Activated naive CD8-positive, alpha-beta T cell treated with anti-CD3 and anti-CD28 coated beads for 36 hours (primary cell): ENCODE measurements at regions not wholly inside any gene's neighbourhood (a gene's known extent, or its start where the extent isn't known, plus 50 kb on each side); places are given as distances from the start of the nearest gene placed in this dataset.
A peak's percentile ranks its signal among the peaks of the same experiment; 100 is the strongest.
"Not testable (repeated sequence)": the region's sequence is repeated elsewhere in the genome, so short reads cannot be mapped to it uniquely, and the experiment has no call there.

Experiments
- DNase-seq: peaks from one replicate; pipeline ENCODE4 v3.0.0; 2021
- H3K27ac Mint-ChIP-seq: one replicate; pipeline ENCODE4 v1.8.0; 2022; ENCODE audit warnings: mild to moderate bottlenecking, moderate library complexity, mixed read lengths
- H3K27me3 Mint-ChIP-seq: one replicate; pipeline ENCODE4 v1.8.0; 2022; ENCODE audit warnings: mild to moderate bottlenecking, mixed read lengths
- H3K36me3 Mint-ChIP-seq: one replicate; pipeline ENCODE4 v1.8.0; 2021; ENCODE audit warnings: mild to moderate bottlenecking, mixed read lengths
- H3K4me1 Mint-ChIP-seq: one replicate; pipeline ENCODE4 v1.8.0; 2021; ENCODE audit warnings: mixed read lengths
- H3K4me3 Mint-ChIP-seq: one replicate; pipeline ENCODE4 v1.8.0; 2022; ENCODE audit warnings: mild to moderate bottlenecking, moderate library complexity, mixed read lengths
- H3K9me3 Mint-ChIP-seq: one replicate; pipeline ENCODE4 v1.8.0; 2022; ENCODE audit warnings: mixed read lengths

GRCh38 chr9:19931098-19931890 is 142.5 kb upstream of the SLC24A2 start:
- Mint-ChIP-seq H3K27ac (no peak overlapping the region), H3K9me3 (no peaks in the 10 kb centered on the region), H3K4me3 (no peak overlapping the region), H3K27me3 (peaks cover 26% of the 10 kb centered on the region), H3K36me3 (no peaks in the 10 kb centered on the region), H3K4me1 (peaks cover 10% of the 10 kb centered on the region)
- DNase-seq = no peak

GRCh38 chr9:19927560-19927959 is 138.7 kb upstream of the SLC24A2 start:
- no peak for DNase-seq
- no peak overlapping the region for H3K27ac Mint-ChIP-seq
- H3K9me3 Mint-ChIP-seq = no peaks in the 10 kb centered on the region
- H3K4me1 Mint-ChIP-seq = peaks cover 12% of the 10 kb centered on the region
- H3K36me3 Mint-ChIP-seq = no peaks in the 10 kb centered on the region
- H3K4me3 Mint-ChIP-seq = no peak overlapping the region
- H3K27me3 Mint-ChIP-seq = peaks cover 9% of the 10 kb centered on the region

- no peaks in the 10 kb centered on the region for H3K9me3 Mint-ChIP-seq
- no peaks in the 10 kb centered on the region for H3K36me3 Mint-ChIP-seq
- H3K27ac Mint-ChIP-seq = no peak overlapping the region
- peaks cover 8% of the 10 kb centered on the region for H3K27me3 Mint-ChIP-seq
- no peak for DNase-seq
- H3K4me3 Mint-ChIP-seq = no peak overlapping the region
- H3K4me1 Mint-ChIP-seq = peaks cover 12% of the 10 kb centered on the region
Measured at GRCh38 chr9:19926774-19927173, 137.9 kb upstream of the SLC24A2 start.

- Mint-ChIP-seq H3K4me1 (peaks cover 12% of the 10 kb centered on the region), H3K27me3 (peaks cover 8% of the 10 kb centered on the region), H3K27ac (peak overlapping the region; percentile 78), H3K36me3 (no peaks in the 10 kb centered on the region), H3K4me3 (peak overlapping the region; percentile 71), H3K9me3 (no peaks in the 10 kb centered on the region)
- DNase-seq = peak; percentile 79
Measured at GRCh38 chr9:19925674-19926503, 137.1 kb upstream of the SLC24A2 start.

- DNase-seq = no peak
- no peaks in the 10 kb centered on the region for H3K9me3 Mint-ChIP-seq
- peaks cover 11% of the 10 kb centered on the region for H3K4me1 Mint-ChIP-seq
- peaks cover 17% of the 10 kb centered on the region for H3K27me3 Mint-ChIP-seq
- H3K4me3 Mint-ChIP-seq = no peak overlapping the region
- no peak overlapping the region for H3K27ac Mint-ChIP-seq
- no peaks in the 10 kb centered on the region for H3K36me3 Mint-ChIP-seq
Measured at GRCh38 chr9:19924080-19924479, 135.2 kb upstream of the SLC24A2 start.

- Mint-ChIP-seq H3K4me1 (peaks cover 7% of the 10 kb centered on the region), H3K36me3 (no peaks in the 10 kb centered on the region), H3K27me3 (peaks cover 23% of the 10 kb centered on the region), H3K9me3 (no peaks in the 10 kb centered on the region), H3K27ac (no peak overlapping the region), H3K4me3 (no peak overlapping the region)
- no peak for DNase-seq
Measured at GRCh38 chr9:19922476-19923118, 133.8 kb upstream of the SLC24A2 start.

- Mint-ChIP-seq H3K27ac (no peak overlapping the region), H3K36me3 (no peaks in the 10 kb centered on the region), H3K4me3 (no peak overlapping the region), H3K9me3 (no peaks in the 10 kb centered on the region), H3K27me3 (peaks cover 23% of the 10 kb centered on the region), H3K4me1 (no peaks in the 10 kb centered on the region)
- no peak for DNase-seq
Measured at GRCh38 chr9:19920401-19920800, 131.6 kb upstream of the SLC24A2 start.

GRCh38 chr9:19918630-19919029 is 129.8 kb upstream of the SLC24A2 start:
- no peaks in the 10 kb centered on the region for H3K36me3 Mint-ChIP-seq
- no peaks in the 10 kb centered on the region for H3K9me3 Mint-ChIP-seq
- H3K27me3 Mint-ChIP-seq = peaks cover 19% of the 10 kb centered on the region
- no peak overlapping the region for H3K27ac Mint-ChIP-seq
- H3K4me1 Mint-ChIP-seq = no peaks in the 10 kb centered on the region
- no peak for DNase-seq
- H3K4me3 Mint-ChIP-seq = no peak overlapping the region

GRCh38 chr9:19914044-19914443 is 125.2 kb upstream of the SLC24A2 start:
- Mint-ChIP-seq H3K4me1 (no peaks in the 10 kb centered on the region), H3K4me3 (no peak overlapping the region), H3K36me3 (no peaks in the 10 kb centered on the region), H3K27ac (no peak overlapping the region), H3K27me3 (peaks cover 6% of the 10 kb centered on the region), H3K9me3 (no peaks in the 10 kb centered on the region)
- DNase-seq = no peak

- H3K9me3 Mint-ChIP-seq = no peaks in the 10 kb centered on the region
- no peak overlapping the region for H3K27ac Mint-ChIP-seq
- no peaks in the 10 kb centered on the region for H3K4me1 Mint-ChIP-seq
- DNase-seq = no peak
- H3K36me3 Mint-ChIP-seq = no peaks in the 10 kb centered on the region
- no peak overlapping the region for H3K4me3 Mint-ChIP-seq
- no peaks in the 10 kb centered on the region for H3K27me3 Mint-ChIP-seq
Measured at GRCh38 chr9:19913151-19913550, 124.3 kb upstream of the SLC24A2 start.

- Mint-ChIP-seq H3K4me1 (peaks cover 7% of the 10 kb centered on the region), H3K27ac (no peak overlapping the region), H3K9me3 (peaks cover 1% of the 10 kb centered on the region), H3K36me3 (no peaks in the 10 kb centered on the region), H3K27me3 (peaks cover 9% of the 10 kb centered on the region), H3K4me3 (no peak overlapping the region)
- no peak for DNase-seq
Measured at GRCh38 chr9:19903076-19903475, 114.2 kb upstream of the SLC24A2 start.

GRCh38 chr9:19901586-19901985 is 112.7 kb upstream of the SLC24A2 start:
- Mint-ChIP-seq H3K9me3 (no peaks in the 10 kb centered on the region), H3K4me3 (no peak overlapping the region), H3K27ac (no peak overlapping the region)

GRCh38 chr9:19896161-19896560 is 107.3 kb upstream of the SLC24A2 start:
- peaks cover 4% of the 10 kb centered on the region for H3K27me3 Mint-ChIP-seq
- no peaks in the 10 kb centered on the region for H3K4me1 Mint-ChIP-seq
- DNase-seq = no peak
- H3K27ac Mint-ChIP-seq = no peak overlapping the region
- H3K4me3 Mint-ChIP-seq = no peak overlapping the region
- H3K36me3 Mint-ChIP-seq = no peaks in the 10 kb centered on the region
- H3K9me3 Mint-ChIP-seq = no peaks in the 10 kb centered on the region

More at GRCh38 chr9:19901586-19901985, 112.7 kb upstream of the SLC24A2 start:
- peaks cover 7% of the 10 kb centered on the region for H3K27me3 Mint-ChIP-seq
- no peaks in the 10 kb centered on the region for H3K36me3 Mint-ChIP-seq
- peaks cover 7% of the 10 kb centered on the region for H3K4me1 Mint-ChIP-seq
- DNase-seq = no peak

GRCh38 chr9:19895578-19895977 is 106.7 kb upstream of the SLC24A2 start:
- not testable (repeated sequence) for DNase-seq, H3K9me3 Mint-ChIP-seq, H3K4me1 Mint-ChIP-seq, H3K4me3 Mint-ChIP-seq, H3K36me3 Mint-ChIP-seq, H3K27ac Mint-ChIP-seq, H3K27me3 Mint-ChIP-seq

- no peak overlapping the region for H3K27ac Mint-ChIP-seq
- H3K4me1 Mint-ChIP-seq = no peaks in the 10 kb centered on the region
- no peak overlapping the region for H3K4me3 Mint-ChIP-seq
- no peak for DNase-seq
- H3K27me3 Mint-ChIP-seq = peaks cover 4% of the 10 kb centered on the region
- H3K9me3 Mint-ChIP-seq = no peaks in the 10 kb centered on the region
- H3K36me3 Mint-ChIP-seq = no peaks in the 10 kb centered on the region
Measured at GRCh38 chr9:19895006-19895405, 106.2 kb upstream of the SLC24A2 start.
